A673 (cell line): ENCODE measurements at regions not wholly inside any gene's neighbourhood (a gene's known extent, or its start where the extent isn't known, plus 50 kb on each side); places are given as distances from the start of the nearest gene placed in this dataset.

ENCODE experiments used
- BruUV-seq: library from RNA; stranded (reverse); fragments of 400-500 nt; replicated peaks from 2 replicates; lab custom pipeline; 2021; lab: Mats Ljungman, UMichigan
- CTCF ChIA-PET: fragments of 300-600 bp; sonication (Branson Sonifier 250); formaldehyde crosslinking; loops from one replicate; lab custom pipeline; 2022; ENCODE audit warnings: antibody characterized with exemption; lab: Charles Lee
- POLR2A ChIA-PET: fragments of 300-600 bp; sonication (Branson Sonifier 250); formaldehyde crosslinking; loops from one replicate; lab custom pipeline; 2022; ENCODE audit warnings: antibody characterized with exemption; ENCODE audit not compliant: low non-redundant PET; lab: Charles Lee
- DNase-seq: peaks from one replicate; pipeline ENCODE4 v3.0.0-alpha.2; 2015; ENCODE audit warnings: low spot score
- H3K27ac ChIP-seq: fragments of 200-600 bp; sonication (generic); 2 replicates; pipeline ENCODE4 v1.5.1; 2016; ENCODE audit warnings: mixed run types, low read depth, mild to moderate bottlenecking, mixed read lengths, antibody characterized with exemption, low read length; ENCODE audit not compliant: poor library complexity, severe bottlenecking
- H3K27me3 ChIP-seq: fragments of 200-600 bp; sonication (generic); replicated peaks from 2 replicates; pipeline ENCODE4 v1.6.1; 2017; ENCODE audit warnings: mixed run types, low read depth, mild to moderate bottlenecking, mixed read lengths, antibody characterized with exemption, low read length; ENCODE audit not compliant: insufficient read depth, poor library complexity
- H3K36me3 ChIP-seq: fragments of 200-600 bp; sonication (generic); 2 replicates; pipeline ENCODE4 v1.6.1; 2016; ENCODE audit warnings: mixed run types, mild to moderate bottlenecking, mixed read lengths, antibody characterized with exemption, low read length; ENCODE audit not compliant: insufficient read depth, poor library complexity, severe bottlenecking
- H3K4me1 ChIP-seq: fragments of 200-600 bp; sonication (generic); 2 replicates; pipeline ENCODE4 v1.6.1; 2017; ENCODE audit warnings: mixed run types, mild to moderate bottlenecking, mixed read lengths, antibody characterized with exemption, low read length; ENCODE audit not compliant: insufficient read depth, poor library complexity, severe bottlenecking
- H3K4me3 ChIP-seq: fragments of 200-600 bp; sonication (generic); 2 replicates; pipeline ENCODE4 v1.5.1; 2016; ENCODE audit warnings: low read depth, mixed run types, mild to moderate bottlenecking, mixed read lengths, low read length; ENCODE audit not compliant: poor library complexity, severe bottlenecking
- H3K9me3 ChIP-seq: fragments of 200-600 bp; sonication (generic); 2 replicates; pipeline ENCODE4 v1.6.1; 2016; ENCODE audit warnings: mixed run types, low read depth, mild to moderate bottlenecking, mixed read lengths, antibody characterized with exemption, low read length; ENCODE audit not compliant: poor library complexity, severe bottlenecking
- EZH2 ChIP-seq: fragments of 200-600 bp; sonication (generic); IDR thresholded peaks from 2 replicates; pipeline ENCODE4 v1.6.1; 2017; ENCODE audit warnings: borderline replicate concordance, low read depth, mild to moderate bottlenecking, mixed read lengths, antibody characterized with exemption, low read length; ENCODE audit not compliant: poor library complexity, severe bottlenecking
- intact Hi-C: fragments of 100-400 bp; cut with micrococcal nuclease; formaldehyde crosslinking; loops from one replicate; pipeline ENCODE4 v1.10.0; 2022; ENCODE audit not compliant: unreplicated experiment
- TF ChIP-seq, protein P1 (sequence below): fragments of 300-800, 200-600 bp; sonication (generic); conservative IDR thresholded peaks from 2 replicates; pipeline ENCODE4 v1.5.1; 2017; ENCODE audit warnings: low read depth, mild to moderate bottlenecking, antibody characterized with exemption, low read length, moderate library complexity, mixed read lengths

DNA sequence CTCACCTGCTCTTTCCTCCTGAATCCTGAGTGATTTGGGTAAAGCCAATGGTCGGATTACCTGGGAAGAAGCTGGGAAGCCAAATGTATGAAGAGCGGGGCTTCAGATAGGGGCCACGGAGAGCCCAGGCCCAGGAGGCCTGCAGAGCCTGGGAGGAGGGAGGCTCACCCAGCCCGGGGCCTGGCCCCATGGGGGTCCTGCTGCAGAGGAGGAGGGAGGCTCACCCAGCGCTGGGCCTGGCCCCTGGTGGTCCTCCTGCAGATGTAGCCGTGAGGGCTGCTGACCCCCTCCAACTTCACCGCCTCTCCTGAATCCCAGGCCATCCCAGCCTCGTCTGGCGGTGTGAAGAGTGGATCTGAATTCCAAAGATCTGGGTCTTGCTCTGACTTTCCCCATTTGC, 368.4 kb downstream of the THBS2 start:
- Histone ChIP-seq H3K36me3 (no peaks in the 10 kb centered on the region), H3K4me1 (no peaks in the 10 kb centered on the region), H3K9me3 (no peaks in the 10 kb centered on the region), H3K27me3 (no peaks in the 10 kb centered on the region), H3K4me3 (no peak overlapping the region), H3K27ac (no peak overlapping the region)
- ChIA-PET CTCF (no interaction called here), POLR2A (no interaction called here)
- TF ChIP-seq, protein P1, sequence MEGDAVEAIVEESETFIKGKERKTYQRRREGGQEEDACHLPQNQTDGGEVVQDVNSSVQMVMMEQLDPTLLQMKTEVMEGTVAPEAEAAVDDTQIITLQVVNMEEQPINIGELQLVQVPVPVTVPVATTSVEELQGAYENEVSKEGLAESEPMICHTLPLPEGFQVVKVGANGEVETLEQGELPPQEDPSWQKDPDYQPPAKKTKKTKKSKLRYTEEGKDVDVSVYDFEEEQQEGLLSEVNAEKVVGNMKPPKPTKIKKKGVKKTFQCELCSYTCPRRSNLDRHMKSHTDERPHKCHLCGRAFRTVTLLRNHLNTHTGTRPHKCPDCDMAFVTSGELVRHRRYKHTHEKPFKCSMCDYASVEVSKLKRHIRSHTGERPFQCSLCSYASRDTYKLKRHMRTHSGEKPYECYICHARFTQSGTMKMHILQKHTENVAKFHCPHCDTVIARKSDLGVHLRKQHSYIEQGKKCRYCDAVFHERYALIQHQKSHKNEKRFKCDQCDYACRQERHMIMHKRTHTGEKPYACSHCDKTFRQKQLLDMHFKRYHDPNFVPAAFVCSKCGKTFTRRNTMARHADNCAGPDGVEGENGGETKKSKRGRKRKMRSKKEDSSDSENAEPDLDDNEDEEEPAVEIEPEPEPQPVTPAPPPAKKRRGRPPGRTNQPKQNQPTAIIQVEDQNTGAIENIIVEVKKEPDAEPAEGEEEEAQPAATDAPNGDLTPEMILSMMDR: no peak
- TF ChIP-seq EZH2: no peak
- no peak for DNase-seq
- intact Hi-C loops: loop anchor here (2.0 to 10.0 kb wide), 2 partner anchors 726 to 970 kb away; no protein-coding TSS in a partner anchor
- no TSS peak for BruUV-seq

DNA sequence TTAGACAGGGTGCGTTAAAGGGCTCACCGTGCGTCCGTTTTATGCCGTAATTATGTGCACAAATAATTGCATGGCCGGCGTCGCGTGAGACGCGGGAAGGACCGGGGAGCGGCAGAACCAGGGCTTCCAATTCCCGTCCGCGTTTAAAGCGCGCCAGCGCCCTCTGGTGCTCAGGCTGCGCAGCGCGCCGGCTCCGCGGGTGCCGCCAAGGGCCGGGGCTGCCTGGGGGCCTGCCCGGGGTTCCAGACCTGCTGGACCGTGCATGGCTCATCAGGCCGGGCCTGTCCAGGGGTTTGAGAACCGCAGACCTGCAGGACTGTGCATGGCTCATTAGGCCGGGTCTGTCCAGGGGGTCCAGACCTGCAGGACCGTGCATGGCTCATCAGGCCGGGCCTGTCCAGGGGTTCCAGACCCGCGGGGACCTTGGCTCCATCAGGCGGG, 369.0 kb downstream of the THBS2 start:
- H3K27me3 ChIP-seq: no peaks in the 10 kb centered on the region
- H3K4me1 ChIP-seq: no peaks in the 10 kb centered on the region
- no peak overlapping the region for H3K27ac ChIP-seq
- H3K9me3 ChIP-seq: no peaks in the 10 kb centered on the region
- TF ChIP-seq, protein P1: peak; percentile 91
- no peak for TF ChIP-seq EZH2
- no peak overlapping the region for H3K4me3 ChIP-seq
- POLR2A ChIA-PET: no interaction called here
- CTCF ChIA-PET: no interaction called here
- intact Hi-C loops: loop anchor here (1.0 to 10.0 kb wide), 3 partner anchors 514 to 970 kb away; no protein-coding TSS in a partner anchor
- BruUV-seq: no TSS peak
- no peaks in the 10 kb centered on the region for H3K36me3 ChIP-seq
- peak; percentile 73 for DNase-seq

DNA sequence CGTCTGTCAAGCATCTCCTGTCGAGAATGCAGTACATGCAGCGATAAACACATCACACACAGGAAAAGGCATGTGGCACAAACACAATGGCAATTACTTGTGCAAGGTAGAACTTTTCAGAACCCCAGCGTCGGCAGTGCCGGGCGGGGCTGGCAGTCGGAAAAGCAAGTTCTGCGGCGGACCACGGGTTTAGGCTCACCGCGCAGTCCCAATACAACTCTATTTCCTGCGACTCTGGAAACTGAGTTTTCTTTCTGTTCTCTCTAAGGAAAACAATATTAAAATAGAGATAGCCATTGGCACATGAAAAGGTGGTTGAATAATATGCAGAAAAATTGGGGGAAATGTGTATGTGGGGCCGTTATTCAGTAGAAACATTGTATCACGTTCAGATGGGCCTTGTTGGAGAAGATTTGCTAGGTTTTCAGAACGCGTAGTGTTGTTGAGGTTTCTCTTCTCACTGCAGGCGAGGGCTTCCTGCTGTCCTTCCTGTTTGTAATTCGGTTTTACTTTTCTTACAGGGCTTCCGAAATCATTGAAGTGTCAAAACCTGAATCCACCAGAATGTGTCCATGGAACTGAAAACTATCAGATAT, 369.5 kb downstream of the THBS2 start:
- H3K27me3 ChIP-seq: no peaks in the 10 kb centered on the region
- CTCF ChIA-PET: no interaction called here
- DNase-seq: no peak
- no peaks in the 10 kb centered on the region for H3K4me1 ChIP-seq
- BruUV-seq: no TSS peak
- no peaks in the 10 kb centered on the region for H3K9me3 ChIP-seq
- POLR2A ChIA-PET: no interaction called here
- no peak overlapping the region for H3K27ac ChIP-seq
- TF ChIP-seq EZH2: no peak
- TF ChIP-seq, protein P1: no peak
- intact Hi-C loops: loop anchor here (1.0 to 10.0 kb wide), 3 partner anchors 514 to 969 kb away; no protein-coding TSS in a partner anchor
- no peak overlapping the region for H3K4me3 ChIP-seq
- H3K36me3 ChIP-seq: no peaks in the 10 kb centered on the region
